ENCODE measurements at regions not wholly inside any gene's neighbourhood (a gene's known extent, or its start where the extent isn't known, plus 50 kb on each side); places are given as distances from the start of the nearest gene placed in this dataset.
"Not testable (repeated sequence)": the region's sequence is repeated elsewhere in the genome, so short reads cannot be mapped to it uniquely, and the experiment has no call there.

DNA sequence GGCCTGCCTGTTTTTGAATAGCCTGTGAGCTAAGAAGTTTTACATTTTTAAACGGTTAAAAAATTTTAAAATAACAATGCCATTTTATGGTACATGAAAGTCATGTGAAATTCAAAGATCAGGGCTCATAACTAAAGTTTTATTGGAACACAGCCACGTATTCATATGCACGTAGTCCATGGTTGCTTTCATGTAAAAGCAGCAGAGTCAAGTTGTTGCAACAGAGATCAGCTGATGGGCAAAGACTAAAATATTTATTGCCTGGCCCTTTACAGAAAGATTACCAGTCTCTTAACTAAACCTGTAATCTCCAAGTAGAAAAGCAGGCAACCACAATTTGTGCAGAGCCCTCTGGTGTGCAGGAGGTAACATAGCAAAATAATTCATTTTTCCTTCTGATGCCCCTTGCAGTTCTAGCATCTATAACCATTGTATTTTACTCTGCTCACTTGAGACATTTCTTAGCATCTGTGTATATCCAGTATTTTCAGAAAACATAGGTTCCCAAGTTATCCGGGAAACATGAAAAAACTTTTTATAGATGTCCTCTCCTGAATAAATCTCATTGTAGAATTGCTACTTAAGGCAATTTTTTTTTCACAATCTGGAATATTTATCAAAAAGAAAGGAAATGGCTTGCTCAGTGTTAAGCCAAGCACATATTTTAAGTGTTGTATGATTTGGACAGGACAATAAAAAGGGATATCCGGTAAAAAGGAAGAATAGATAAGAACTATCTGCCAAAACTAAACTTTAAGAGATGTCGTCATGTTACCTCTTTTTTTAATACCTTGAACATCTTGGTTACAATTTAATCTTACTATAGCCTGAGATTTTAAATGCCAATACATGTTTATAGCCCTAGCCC, 430.8 kb downstream of the PLPP3 start:
- DNase-seq, result no peak

DNA sequence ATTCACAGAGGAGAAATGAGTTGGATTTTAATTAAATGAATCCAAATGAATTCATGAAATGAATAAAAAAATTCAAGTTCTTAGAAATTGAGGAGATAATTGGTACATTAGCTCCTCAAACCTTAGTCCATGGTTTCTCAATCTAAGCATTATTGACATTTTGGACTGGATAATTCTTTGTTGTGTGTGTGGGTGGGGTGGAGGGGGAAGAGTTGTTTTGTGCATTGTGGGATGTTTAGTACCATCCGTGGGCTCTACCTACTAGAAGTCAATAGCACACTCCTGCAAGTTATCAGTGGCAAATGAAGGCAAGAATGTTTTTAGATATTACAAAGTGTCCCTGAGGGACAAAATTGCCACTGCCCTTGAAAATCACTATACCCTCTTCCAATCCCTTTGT, 431.9 kb downstream of the PLPP3 start:
- no peak for DNase-seq

DNA sequence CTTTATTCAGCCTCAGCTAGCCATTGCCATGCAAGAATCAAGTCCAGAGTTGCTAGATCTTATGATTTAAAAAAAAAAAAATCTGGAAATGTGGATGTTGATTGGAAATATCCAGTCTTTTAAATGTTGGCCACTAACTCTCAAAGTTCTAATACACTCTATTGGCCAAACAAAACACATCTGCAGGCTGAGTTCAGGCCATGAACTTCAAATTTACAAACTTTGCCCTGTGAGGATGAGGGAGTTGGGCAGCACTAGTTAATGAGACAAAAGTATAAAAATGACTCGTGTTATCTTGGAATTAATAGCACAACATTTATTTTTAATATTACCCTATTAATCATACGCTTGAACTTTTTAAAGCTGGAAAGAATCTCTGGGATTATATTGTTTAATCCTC, 432.3 kb downstream of the PLPP3 start:
- no peak for DNase-seq

DNA sequence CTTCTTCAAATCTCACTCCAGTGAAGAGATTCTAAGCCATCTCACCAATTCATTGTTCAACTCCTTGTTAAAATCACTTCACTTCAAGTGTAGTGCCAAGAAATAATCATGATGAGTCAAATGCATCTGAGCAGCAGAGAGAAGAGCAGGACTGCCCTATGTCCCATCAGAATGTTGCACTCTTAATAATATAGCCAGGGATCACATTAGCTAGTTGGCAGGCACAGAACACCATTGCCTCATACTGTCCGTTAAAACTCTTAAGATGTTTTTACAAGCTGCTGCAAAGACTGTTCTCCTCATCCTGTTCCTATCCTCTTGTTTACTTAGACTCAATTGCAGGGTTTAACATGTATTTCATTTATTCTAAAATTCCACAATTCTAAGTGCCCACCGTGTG, 432.9 kb downstream of the PLPP3 start:
- no peak for DNase-seq

DNA sequence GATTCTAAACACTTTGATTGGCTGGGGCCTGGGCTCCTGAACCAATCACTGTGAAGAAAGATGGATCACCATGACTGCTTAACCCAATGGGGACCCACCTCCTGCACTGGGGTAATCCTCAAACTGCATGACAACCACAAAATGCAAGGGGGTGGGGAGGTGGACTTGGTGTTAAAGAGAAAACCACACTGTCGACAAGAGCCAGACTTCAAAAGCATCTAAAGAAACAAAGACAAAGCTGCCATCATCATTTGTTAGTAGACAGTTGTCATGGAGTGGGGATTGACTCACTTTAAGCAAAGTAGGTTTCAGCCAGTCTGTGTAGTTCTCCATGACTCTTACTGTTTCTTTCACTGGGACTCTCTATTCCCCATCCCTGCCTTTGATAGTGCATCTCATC, 433.8 kb downstream of the PLPP3 start:
- no peak for DNase-seq

DNA sequence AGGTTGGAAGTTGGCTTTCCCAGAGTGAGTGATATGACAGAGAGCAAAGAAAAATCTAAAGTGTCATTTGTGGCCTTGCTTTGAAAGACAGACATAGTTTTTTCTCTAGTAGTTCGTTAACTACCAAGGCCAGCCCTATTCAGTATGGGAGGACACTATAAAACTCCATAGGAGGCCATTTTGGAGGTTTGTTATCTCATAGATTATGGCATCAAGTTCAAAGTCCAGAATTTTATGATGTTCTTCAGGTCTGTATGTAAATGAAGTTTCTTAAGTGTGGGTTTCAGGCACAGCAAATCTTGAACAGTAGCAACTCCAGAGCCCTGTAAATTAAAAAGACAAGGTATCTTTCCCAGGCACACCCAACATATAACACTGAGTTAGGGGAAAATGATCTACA, 437.1 kb downstream of the PLPP3 start:
- DNase-seq, result no peak

DNA sequence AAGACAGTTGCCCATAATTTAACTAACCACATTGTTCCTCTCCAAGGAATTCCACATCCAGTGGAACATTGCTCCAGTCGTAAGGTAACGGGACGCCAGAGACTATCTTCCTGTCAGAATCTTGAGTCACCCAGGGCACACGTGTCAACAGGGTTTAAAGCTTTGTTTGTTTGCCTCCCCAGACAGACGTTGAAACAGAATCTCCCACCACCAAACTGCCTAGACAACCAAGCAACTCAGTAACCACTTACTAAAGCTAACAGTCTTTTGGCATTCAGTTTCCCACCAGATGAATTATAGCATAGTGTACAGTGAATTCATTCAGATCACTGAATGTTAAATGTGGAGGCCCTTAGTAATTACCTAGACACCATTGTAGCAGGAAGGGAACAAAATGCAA, 439.5 kb downstream of the PLPP3 start:
- DNase-seq, result no peak

DNA sequence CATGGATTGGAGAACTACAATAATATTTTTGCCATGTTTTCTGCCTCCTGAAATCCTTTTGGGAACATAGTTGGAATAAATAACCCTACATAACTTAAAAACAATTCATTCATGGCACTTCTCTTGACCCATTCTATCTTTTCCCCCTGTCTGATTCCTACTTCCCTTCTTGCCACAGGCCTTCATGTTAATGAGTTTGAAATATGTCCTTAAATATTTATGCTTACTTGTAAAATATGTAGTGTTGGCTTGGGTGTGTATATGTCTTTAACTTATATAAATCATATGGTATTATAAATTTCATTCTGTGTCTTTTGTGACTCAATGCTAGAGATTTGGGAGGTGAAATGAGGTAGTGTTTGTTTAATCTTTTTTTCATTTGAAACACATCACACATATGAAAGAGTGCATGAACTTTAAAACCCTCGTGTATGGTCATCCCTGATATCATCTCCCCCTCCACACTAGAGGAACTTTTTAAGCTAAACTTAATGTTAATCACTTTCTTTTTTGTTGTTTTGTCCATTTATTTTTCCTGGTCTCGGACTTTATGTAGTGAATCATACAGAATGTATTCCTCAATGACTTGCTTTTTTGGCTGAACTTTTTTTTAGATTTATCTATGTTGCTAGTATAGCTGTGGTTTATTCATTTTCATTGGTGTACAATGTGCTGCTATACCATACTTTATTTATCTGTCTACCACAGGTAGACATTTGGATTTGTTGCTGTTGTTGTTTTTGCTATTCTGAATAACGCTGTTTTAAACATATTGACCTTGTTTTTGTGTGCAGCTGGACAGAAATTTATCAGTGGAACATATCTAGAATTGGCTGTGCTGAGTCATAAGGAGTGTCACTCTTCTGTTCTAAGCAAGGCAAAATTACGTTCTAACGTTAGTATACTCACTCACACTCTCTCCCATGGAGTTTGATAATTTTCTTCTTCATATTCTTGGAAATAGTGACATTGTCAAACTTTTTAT, 441.6 kb downstream of the PLPP3 start:
- no peak for DNase-seq

DNA sequence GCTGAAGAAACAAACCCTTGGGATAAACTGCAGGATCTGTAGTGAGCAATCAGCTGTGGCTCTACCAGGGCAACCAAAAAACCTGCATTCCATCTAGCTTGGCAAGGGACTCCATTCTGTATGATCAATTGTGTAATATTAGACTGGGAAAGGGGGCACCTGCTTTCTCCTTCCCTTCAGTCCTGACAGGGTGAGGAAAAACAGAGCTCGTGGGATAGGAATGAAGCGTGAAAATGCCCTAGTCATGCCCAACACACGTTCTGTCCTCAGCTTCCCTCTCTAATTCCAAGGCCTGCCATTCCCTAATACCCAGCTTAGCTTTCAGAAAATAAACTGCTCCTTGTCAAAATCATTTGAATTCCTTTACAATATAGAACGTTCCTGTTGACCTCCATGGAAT, 442.3 kb downstream of the PLPP3 start:
- DNase-seq, result no peak

DNA sequence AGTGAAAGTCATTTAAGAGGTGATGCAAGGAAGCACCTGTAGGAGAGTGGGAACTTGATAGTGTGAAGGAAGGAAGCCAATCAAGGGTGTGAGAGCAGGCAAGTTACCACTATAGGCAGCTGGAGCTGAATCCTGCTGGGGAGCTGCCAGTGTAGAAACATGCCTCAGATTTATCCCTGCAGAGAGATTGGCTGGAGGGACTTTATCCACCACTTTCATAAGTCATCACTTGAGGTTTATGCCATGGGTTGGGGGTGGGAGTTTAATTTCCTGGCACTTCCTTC, 443.6 kb downstream of the PLPP3 start:
- no peak for DNase-seq

DNA sequence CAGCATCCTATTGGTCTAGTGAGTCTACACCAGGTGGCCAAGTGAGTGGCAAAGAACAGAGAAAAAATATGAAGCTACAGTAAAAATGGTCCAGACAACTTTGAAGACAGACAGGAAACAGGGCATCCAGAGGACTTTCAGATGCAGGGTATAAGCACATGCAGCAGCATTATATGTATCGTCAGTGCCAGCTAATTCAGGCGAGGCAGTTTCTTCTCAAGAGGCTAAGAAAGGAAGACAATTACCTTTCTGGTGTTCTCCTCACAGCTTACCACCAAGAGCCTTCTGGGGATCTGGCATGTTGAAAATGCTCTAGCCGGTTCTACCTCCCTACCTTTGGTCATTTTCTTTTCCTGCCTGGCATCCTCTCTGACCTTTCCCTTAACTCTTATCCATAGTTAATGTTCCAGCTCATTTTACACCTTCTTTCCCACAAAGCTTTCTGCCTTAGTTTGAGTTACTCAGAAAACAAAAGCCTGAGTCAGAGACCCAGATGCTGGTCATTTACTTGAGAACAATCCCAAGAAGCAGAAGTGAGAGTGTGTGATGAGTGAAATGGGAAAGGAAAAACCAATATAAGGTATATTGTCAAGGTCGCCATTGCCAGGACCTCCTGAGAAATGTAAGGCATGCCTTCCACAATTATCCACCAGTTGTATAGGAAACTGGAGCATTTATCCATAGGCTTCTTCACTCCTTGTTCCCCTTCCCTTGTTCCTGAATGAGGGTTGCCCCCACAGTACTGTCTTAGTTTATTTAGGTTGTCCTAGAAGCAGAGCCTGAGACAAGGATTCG, 444.1 kb downstream of the PLPP3 start:
- DNase-seq, result no peak

DNA sequence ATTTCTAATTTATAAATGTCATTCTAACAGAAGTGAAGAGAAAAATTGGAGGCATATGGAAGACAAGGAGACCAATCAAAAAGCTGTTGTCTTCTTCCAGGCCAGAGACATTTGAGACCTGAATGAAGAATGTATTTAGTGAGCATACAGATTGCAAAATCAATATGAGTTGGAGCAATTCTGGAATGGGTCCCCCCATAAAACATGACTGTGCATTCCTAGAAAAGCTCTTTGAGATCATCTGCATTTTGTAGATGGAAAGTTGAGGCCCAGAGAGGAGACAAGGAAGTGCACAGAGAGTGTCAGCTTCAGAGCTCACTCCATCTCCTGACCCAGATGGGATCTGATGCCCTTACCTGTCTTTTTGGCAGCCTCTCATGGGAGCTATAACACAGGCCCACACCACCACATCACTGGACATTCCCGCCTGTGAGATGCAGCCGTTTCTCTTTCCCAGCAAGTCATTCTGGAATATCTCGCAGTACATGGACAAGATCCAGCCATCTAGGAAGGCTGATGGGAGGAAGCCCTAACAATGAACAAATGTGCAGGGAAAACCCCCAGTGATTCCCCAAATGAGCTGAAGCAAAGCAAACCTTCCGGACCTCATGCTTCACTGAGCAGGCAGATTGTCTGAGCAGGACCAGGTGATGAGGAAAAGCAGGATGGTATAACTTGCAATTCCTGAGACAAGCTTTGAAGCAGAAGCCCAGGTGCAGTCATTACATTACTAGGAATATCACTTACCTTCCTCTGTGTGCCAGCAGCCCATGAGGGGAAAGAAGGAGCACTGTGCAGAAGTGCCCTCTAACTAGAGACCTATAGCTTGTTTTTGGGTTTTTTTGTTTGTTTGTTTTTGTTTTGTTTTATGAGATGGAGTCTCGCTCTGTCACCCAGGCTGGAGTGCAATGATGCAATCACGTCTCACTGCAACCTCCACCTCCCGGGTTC, 445.6 kb downstream of the PLPP3 start:
- DNase-seq, result no peak

DNA sequence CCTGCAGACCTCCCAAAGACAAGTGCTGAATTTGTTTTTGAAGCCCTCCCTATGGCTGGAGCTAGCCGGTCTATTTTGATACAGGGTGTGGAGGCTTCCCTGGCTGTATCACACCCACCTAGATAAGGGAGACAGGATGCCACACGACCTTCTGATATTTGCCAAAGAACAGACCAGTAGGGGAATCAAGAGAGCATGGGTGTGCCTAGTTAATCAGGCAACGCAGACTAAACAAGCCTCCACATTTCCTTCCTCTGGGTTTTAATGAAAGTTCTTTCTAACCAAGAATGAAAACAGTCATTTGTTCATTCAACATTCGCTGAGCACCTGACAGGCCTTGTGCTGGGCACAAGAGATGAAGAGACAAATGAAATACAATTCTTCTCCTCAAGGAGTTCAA, 446.8 kb downstream of the PLPP3 start:
- no peak for DNase-seq

DNA sequence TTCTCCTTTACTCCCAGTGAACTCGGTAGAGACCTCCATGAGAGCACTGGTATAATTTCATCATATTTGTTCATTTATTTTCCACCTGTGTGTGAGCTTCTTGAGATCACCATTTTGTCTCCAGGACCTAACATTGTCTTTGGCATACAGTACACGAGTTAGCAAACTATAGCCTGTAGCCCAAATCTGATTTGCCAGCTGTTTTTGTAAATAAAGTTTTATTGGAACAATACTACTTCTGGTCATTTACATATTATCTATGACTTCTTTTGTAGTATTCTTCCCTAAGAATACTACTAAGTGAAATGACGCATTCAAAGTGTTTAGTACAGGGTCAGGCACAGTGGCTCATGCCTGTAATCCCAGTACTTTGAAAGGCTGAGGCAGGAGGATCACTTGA, 449.5 kb downstream of the PLPP3 start:
- no peak for DNase-seq

DNA sequence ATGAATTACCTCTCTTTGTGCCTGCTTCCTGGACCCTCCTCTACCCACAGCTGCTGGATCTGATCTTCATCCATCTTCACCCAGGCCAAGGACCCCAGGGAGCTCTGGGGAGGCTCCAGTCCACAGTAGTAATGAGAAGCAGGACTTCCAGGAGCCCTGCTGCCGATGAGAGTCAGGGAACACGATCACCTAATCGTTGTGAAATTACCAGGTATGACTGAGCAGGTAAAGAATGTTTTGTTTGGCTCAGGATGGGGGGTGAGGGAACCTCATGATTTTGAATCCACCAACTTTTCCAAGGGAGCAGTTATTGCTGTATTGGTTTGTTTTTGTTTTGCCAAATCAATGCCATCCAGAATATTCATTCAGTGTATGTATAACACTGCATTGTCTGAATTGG, 454.0 kb downstream of the PLPP3 start:
- no peak for DNase-seq

DNA sequence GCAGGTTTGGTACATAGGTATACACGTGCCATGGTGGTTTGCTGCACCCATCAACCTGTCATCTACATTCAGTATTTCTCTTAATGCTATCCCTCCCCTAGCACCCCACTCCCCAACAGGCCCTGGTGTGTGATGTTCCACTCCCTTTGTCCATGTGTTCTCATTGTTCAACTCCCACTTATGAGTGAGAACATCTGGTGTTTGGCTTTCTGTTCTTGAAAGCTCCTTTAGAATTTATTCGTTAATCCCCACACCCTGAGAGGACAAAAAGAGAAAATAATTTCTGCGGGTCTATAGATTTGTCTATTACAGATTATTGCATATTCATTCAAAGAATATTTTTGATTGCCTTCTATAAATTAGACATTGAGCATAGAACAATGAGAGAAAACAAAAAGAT, 455.5 kb downstream of the PLPP3 start:
- no peak for DNase-seq

DNA sequence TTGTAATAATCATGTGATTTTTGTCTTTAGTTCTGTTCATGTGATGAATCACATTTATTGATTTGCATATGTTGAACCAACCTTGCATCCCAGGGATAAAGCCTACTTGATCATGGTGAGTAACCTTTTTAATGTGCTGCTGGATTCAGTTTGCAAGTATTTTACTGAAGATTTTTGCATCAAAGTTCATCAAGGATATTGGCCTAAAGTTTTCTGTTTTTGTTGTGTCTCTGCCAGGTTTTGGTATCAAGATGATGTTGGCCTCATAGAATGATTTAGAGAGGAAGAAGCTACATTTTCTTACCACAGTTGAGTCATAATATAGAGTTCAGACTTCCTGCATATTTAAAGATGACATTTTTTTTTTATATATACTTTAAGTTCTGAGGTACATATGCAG, 455.9 kb downstream of the PLPP3 start:
- no peak for DNase-seq

DNA sequence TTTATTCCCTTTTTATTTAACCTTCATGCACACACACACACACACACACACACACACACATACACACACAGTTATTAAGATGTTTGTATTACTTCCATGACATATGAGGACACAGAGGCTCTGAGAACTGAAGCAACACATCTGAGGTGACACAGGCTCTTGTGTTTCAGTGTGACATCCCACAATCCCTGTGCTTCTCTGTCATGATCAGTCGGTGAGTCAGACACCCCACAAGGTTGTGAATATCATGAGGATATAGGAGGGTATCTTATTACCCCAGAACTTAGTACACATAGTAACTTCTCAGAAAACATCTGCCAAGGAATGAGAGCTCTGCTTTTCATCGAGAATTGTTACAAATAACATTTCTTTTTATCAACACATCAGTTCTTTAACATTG, 459.3 kb downstream of the PLPP3 start:
- DNase-seq, result no peak

DNA sequence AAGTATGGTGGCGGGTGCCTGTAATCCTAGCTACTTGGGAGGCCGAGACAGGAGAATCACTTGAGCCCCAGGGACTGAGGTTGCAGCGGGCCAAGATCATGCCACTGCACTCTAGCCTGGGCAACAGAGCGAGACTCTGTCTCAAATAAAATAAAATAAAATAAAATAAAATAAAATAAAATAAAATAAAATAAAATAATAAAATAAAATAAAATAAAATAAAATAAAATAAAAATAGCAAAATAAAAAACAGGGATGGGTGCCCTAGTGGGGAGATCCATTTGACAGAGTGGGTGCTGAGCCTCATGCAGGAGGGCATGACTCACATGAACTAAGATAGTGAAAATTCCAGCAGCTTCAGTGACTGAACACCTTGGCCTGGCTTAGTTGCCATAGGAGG, 460.7 kb downstream of the PLPP3 start:
- not testable (repeated sequence) for DNase-seq

DNA sequence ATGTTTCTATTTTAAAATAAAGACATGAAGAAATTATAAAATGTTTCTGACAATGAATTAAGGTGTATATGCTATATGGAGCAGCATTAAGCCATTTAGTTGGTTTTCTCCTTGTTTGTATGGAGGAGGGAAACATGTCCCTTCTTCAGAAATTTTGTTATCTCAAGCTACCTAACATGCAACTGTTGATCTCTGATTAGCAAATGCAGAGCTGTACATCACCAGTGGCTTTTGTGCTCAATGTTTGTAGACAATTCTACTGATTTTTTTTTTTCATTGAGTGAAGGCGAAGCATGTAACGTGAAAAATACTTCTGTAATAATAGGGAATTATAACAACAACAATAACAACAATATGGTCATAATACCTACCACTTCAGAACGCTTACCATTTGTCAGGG, 463.7 kb downstream of the PLPP3 start:
- no peak for DNase-seq

DNA sequence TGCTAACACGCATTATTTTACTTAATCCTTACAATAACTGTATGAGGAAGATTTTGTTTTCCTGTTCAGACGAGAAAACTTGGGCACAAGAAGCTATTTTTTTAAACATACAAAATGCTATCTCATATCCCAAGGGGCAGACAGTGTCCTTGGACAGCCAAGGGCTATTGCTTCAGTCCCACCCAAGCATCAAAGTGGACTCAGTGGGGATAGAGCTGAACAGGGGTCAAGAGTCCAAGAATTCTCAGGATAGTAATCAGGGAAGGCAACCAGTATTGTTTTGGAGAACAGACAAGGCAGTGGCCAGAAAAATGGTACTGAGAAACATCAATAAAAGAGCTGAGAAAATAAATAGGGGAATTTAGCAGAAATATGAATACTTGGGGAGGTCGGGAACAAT, 465.7 kb downstream of the PLPP3 start:
- DNase-seq, result no peak

DNA sequence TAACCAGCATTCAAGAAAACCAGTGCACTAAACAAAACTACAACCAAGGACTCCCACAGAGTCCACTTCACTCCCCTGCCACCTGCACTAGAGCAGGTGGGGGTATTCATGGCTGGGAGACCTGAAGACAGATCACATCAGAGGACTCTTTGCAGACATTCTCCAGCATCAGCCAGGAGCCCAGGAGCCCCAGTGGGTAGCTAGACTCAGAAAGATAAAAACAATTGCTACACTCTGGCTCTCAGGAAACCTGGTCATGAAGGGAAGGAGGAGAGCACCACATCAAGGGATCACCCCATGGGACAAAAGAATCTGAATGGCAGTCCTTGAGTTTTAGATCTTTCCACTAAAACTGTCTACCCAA, 472.1 kb downstream of the PLPP3 start:
- no peak for DNase-seq

Measured in C1 segment of cervical spinal cord (tissue), 14 donors.